PC-3 (cell line): ENCODE measurements at regions not wholly inside any gene's neighbourhood (a gene's known extent, or its start where the extent isn't known, plus 50 kb on each side); places are given as distances from the start of the nearest gene placed in this dataset.
A peak's percentile ranks its signal among the peaks of the same experiment; 100 is the strongest.

Experiments used
- ATAC-seq: fragments of 200-7000 bp; cut with Tn5 transposase; 2 replicates; pipeline ENCODE4 v1.9.1; 2020; ENCODE audit warnings: mild to moderate bottlenecking, moderate library complexity
- BruUV-seq: library from RNA; stranded (reverse); fragments of 400-500 nt; replicated peaks from 2 replicates; lab custom pipeline; 2021; lab: Mats Ljungman, UMichigan
- CTCF ChIA-PET: fragments of 300-600 bp; sonication (Branson Sonifier 250); formaldehyde crosslinking; loops from one replicate; lab custom pipeline; 2022; ENCODE audit warnings: antibody characterized with exemption; lab: Charles Lee
- POLR2A ChIA-PET: fragments of 300-600 bp; sonication (Branson Sonifier 250); formaldehyde crosslinking; loops from one replicate; lab custom pipeline; 2022; ENCODE audit warnings: antibody characterized with exemption; ENCODE audit not compliant: unreplicated experiment; lab: Charles Lee
- DNase-seq: peaks from one replicate; pipeline ENCODE4 v3.0.0-alpha.2; 2015
- H2AFZ ChIP-seq: fragments of 300-600 bp; sonication (generic); 2 replicates; pipeline ENCODE4 v1.6.0; 2016; ENCODE audit warnings: antibody characterized with exemption, low read length
- H3F3A ChIP-seq: fragments of 300-600 bp; sonication (generic); one replicate; pipeline ENCODE4 v1.6.0; 2017; ENCODE audit warnings: antibody characterized with exemption, low read length, control low read depth, mild to moderate bottlenecking; ENCODE audit not compliant: unreplicated experiment
- H3K27ac ChIP-seq: fragments of 300-600 bp; sonication (generic); 2 replicates; pipeline ENCODE4 v1.5.1; 2016; ENCODE audit warnings: mild to moderate bottlenecking, low read length
- H3K27me3 ChIP-seq: fragments of 300-600 bp; sonication (generic); 2 replicates; pipeline ENCODE4 v1.6.1; 2016; ENCODE audit warnings: low read length, mixed read lengths
- H3K36me3 ChIP-seq: fragments of 300-600 bp; sonication (generic); 2 replicates; pipeline ENCODE4 v1.6.1; 2016; ENCODE audit warnings: low read depth, mixed run types, low read length, mixed read lengths
- H3K4me1 ChIP-seq: fragments of 300-600 bp; sonication (generic); 2 replicates; pipeline ENCODE4 v1.5.1; 2016; ENCODE audit warnings: low read length; ENCODE audit not compliant: insufficient read depth
- H3K4me2 ChIP-seq: fragments of 300-600 bp; sonication (generic); 2 replicates; pipeline ENCODE4 v1.6.0; 2016; ENCODE audit warnings: low read length
- H3K4me3 ChIP-seq: fragments of 300-600 bp; sonication (generic); 2 replicates; pipeline ENCODE4 v1.5.1; 2016; ENCODE audit warnings: mild to moderate bottlenecking, low read length, mixed read lengths
- H3K79me2 ChIP-seq: fragments of 300-600 bp; sonication (generic); 2 replicates; pipeline ENCODE4 v1.6.1; 2017; ENCODE audit warnings: low read length, mixed read lengths
- H3K9ac ChIP-seq: fragments of 300-600 bp; sonication (generic); 2 replicates; pipeline ENCODE4 v1.6.0; 2016; ENCODE audit warnings: mild to moderate bottlenecking, low read length
- H3K9me2 ChIP-seq: fragments of 300-600 bp; sonication (generic); replicated peaks from 2 replicates; pipeline ENCODE4 v1.6.1; 2016; ENCODE audit warnings: mixed run types, low read length, mixed read lengths
- H3K9me3 ChIP-seq: fragments of 300-600 bp; sonication (generic); 2 replicates; pipeline ENCODE4 v1.6.1; 2016; ENCODE audit warnings: low read length, mixed read lengths
- H4K20me1 ChIP-seq: fragments of 300-600 bp; sonication (generic); 2 replicates; pipeline ENCODE4 v1.6.1; 2016; ENCODE audit warnings: low read length, mixed read lengths
- EZH2 ChIP-seq: fragments of 300-600 bp; sonication (generic); IDR thresholded peaks from one replicate; pipeline ENCODE4 v1.6.1; 2017; ENCODE audit warnings: antibody characterized with exemption, mild to moderate bottlenecking, low read length; ENCODE audit not compliant: unreplicated experiment
- EZH2phosphoT487 ChIP-seq: fragments of 300-600 bp; sonication (generic); IDR thresholded peaks from 2 replicates; pipeline ENCODE4 v1.6.1; 2018; ENCODE audit warnings: mild to moderate bottlenecking, antibody characterized with exemption, low read length, borderline replicate concordance
- intact Hi-C: fragments of 100-400 bp; cut with micrococcal nuclease; formaldehyde crosslinking; loops from 2 replicates; pipeline ENCODE4 v1.9.0; 2023
- TF ChIP-seq, protein P1 (sequence below): fragments of 300-600 bp; sonication (generic); conservative IDR thresholded peaks from 2 replicates; pipeline ENCODE4 v1.5.1; 2017; ENCODE audit warnings: antibody characterized with exemption, low read depth, mild to moderate bottlenecking, low read length

DNA sequence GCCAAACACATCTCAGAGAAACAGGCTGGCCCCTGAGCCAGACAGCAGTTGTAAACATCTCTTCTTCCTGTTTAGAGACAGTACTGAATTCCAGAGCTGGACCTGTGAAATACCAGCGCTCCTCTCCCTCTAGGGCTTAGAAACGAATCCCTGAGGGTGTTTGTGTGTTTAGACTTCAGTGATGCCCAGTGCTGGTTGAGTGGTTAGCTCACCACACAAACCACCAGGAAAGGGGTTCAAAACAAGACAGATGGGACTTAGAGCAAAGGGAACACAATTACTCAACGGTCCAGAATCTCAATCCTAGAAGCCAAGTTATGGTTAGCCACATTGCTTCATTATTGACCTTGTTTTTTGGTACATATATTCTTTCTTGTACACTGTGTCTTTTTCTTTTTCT is 108.7 kb upstream of the TMEM170B start:
- peaks cover 16% of the 10 kb centered on the region for H3F3A ChIP-seq
- H3K36me3 ChIP-seq, result no peaks in the 10 kb centered on the region
- intact Hi-C loops, result no loop called here
- H3K9me2 ChIP-seq, result no peaks in the 10 kb centered on the region
- no peak for ATAC-seq
- no peaks in the 10 kb centered on the region for H3K27me3 ChIP-seq
- no peak overlapping the region for H3K9ac ChIP-seq
- ChIA-PET POLR2A (no interaction called here), CTCF (no interaction called here)
- no peaks in the 10 kb centered on the region for H4K20me1 ChIP-seq
- H3K4me1 ChIP-seq, result peaks cover 79% of the 10 kb centered on the region
- H3K4me2 ChIP-seq, result peak overlapping the region; percentile 55; the same call in 1 of the 2 replicates
- BruUV-seq, result no TSS peak
- TF ChIP-seq EZH2 (no peak), EZH2phosphoT487 (no peak)
- TF ChIP-seq, protein P1, sequence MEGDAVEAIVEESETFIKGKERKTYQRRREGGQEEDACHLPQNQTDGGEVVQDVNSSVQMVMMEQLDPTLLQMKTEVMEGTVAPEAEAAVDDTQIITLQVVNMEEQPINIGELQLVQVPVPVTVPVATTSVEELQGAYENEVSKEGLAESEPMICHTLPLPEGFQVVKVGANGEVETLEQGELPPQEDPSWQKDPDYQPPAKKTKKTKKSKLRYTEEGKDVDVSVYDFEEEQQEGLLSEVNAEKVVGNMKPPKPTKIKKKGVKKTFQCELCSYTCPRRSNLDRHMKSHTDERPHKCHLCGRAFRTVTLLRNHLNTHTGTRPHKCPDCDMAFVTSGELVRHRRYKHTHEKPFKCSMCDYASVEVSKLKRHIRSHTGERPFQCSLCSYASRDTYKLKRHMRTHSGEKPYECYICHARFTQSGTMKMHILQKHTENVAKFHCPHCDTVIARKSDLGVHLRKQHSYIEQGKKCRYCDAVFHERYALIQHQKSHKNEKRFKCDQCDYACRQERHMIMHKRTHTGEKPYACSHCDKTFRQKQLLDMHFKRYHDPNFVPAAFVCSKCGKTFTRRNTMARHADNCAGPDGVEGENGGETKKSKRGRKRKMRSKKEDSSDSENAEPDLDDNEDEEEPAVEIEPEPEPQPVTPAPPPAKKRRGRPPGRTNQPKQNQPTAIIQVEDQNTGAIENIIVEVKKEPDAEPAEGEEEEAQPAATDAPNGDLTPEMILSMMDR, result no peak
- H3K4me3 ChIP-seq, result no peak overlapping the region
- no peaks in the 10 kb centered on the region for H3K9me3 ChIP-seq
- H2AFZ ChIP-seq, result peak overlapping the region; percentile 50; the same call in 1 of the 2 replicates
- H3K27ac ChIP-seq, result peak overlapping the region; percentile 80
- H3K79me2 ChIP-seq, result no peaks in the 10 kb centered on the region
- DNase-seq, result peak; percentile 47

DNA sequence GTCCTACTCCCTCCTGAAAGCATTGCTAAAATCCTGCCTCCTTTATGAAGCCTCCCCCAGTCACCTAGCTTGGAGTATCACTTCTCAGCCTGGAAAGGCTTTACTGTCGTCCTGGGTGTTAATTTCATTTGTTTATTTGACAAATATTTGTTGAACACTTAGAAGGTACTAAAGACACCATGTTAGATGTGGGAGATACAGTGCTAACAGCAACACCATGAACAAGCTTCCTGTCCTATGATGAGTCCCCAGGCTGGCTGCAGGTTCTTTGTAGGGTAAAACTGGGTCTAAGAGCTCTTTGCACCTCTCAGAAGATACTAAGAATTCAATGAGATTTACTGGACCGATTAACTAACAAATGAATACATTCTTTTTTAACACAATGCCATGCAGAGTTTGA is 109.2 kb upstream of the TMEM170B start:
- Histone ChIP-seq H3K9ac (peak overlapping the region; percentile 45), H3K9me3 (no peaks in the 10 kb centered on the region), H3K27ac (peak overlapping the region; percentile 80), H3K36me3 (no peaks in the 10 kb centered on the region), H4K20me1 (no peaks in the 10 kb centered on the region), H3K4me1 (peaks cover 79% of the 10 kb centered on the region), H3K79me2 (no peaks in the 10 kb centered on the region), H3K27me3 (no peaks in the 10 kb centered on the region), H3K9me2 (no peaks in the 10 kb centered on the region), H3K4me2 (peak overlapping the region; percentile 55), H2AFZ (peak overlapping the region; percentile 50), H3K4me3 (no peak overlapping the region; the same call in 1 of the 2 replicates), H3F3A (peaks cover 15% of the 10 kb centered on the region)
- no peak for DNase-seq
- no TSS peak for BruUV-seq
- POLR2A ChIA-PET, result no interaction called here
- CTCF ChIA-PET, result no interaction called here
- no peak for ATAC-seq
- TF ChIP-seq, protein P1, result no peak
- TF ChIP-seq EZH2 (no peak), EZH2phosphoT487 (no peak)
- intact Hi-C loops, result no loop called here

DNA sequence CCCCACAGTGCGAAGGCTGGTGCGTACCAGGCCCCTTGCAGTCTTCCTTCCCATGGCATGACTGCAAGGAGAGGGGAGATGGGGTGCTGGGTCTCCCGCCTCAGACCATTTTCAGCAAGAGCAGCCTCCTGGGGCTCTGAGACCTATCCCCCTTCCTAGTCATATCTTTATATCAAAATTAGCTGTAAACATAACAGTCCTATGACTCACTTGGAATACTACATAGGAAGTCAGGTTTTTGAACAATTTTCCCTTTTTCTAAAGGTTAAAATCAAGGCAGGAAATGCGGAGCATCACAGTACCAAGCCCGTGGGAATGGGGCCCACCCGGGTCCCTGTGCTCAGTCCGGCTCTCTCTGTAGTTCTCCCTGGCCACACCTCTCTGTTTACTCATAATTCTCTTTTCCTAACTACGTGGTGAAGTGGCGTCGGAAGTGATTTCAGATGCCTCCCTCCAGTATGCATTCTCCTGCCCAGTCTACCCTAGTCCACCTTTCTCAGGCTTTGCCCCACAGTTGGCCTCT is 109.8 kb upstream of the TMEM170B start:
- Histone ChIP-seq H3K27ac (peak overlapping the region; percentile 80), H3K27me3 (no peaks in the 10 kb centered on the region), H3K4me1 (peaks cover 80% of the 10 kb centered on the region), H2AFZ (peak overlapping the region; percentile 50), H3K36me3 (no peaks in the 10 kb centered on the region), H3K4me3 (no peak overlapping the region; the same call in 1 of the 2 replicates), H4K20me1 (no peaks in the 10 kb centered on the region), H3K79me2 (no peaks in the 10 kb centered on the region), H3K9me2 (no peaks in the 10 kb centered on the region), H3K4me2 (peak overlapping the region; percentile 55), H3F3A (peaks cover 10% of the 10 kb centered on the region), H3K9me3 (no peaks in the 10 kb centered on the region), H3K9ac (peak overlapping the region; percentile 45)
- no TSS peak for BruUV-seq
- ChIA-PET CTCF (no interaction called here), POLR2A (no interaction called here)
- ATAC-seq (peak; percentile 49), DNase-seq (peak; percentile 69)
- TF ChIP-seq EZH2phosphoT487 (no peak), EZH2 (no peak)
- TF ChIP-seq, protein P1, result no peak
- intact Hi-C loops, result loop anchor here (2.0 kb wide), 1 partner anchor 109 kb away; no protein-coding TSS in a partner anchor
